SHP77 treated with DMSO at 0.1 percent for 48 hours (cell line): ENCODE measurements at regions not wholly inside any gene's neighbourhood (a gene's known extent, or its start where the extent isn't known, plus 50 kb on each side); places are given as distances from the start of the nearest gene placed in this dataset.

ENCODE experiments used
- DNase-seq: peaks from one replicate; lab custom pipeline; 2025; lab: John Stamatoyannopoulos, UW

- no peak for DNase-seq
Observed at GRCh38 chr9:79945495-79945894, 373.7 kb downstream of the TLE4 start.

- no peak for DNase-seq
Observed at GRCh38 chr9:79945016-79945415, 373.3 kb downstream of the TLE4 start.

DNA sequence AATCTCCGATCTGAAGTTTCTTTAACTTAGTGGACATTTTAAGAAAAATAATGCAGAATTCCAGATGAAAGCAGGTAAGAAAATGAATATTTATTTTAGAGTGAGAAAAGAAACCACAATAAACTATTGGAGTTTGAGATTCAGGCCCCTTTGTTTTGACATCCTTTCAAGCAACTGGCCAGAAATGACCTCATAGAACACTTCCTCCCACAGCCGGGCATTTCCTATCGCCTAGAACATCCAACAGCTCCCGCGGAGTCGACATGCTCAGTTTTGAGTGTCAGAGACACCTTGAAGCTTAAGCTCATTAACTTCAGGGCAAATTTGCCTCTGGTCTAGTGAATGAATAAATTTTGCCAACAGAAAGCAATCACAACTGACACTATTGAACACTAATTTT lies 369.2 kb downstream of the TLE4 start:
- no peak for DNase-seq

- DNase-seq: no peak
Observed at GRCh38 chr9:79939819-79940218, 368.1 kb downstream of the TLE4 start.

- no peak for DNase-seq
Observed at GRCh38 chr9:79936336-79936735, 364.6 kb downstream of the TLE4 start.

DNA sequence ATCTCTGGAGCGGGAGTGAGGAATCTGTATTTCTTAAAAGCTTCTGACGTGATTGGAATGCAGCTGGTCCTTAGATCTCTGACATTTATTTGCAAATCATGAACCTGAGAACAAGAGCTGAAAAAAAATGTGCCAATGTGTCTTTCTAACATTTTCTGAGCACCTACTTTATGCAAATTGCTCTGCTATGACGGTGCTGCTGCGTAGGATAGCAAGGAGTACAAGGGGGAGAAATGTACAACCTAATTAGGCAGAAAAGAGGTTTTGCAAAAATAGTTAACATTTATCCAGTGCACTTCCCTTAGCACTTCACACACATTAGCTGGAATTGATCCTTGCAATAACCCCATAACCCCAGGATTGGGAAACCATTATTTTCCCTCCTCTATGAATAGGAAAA lies 357.5 kb downstream of the TLE4 start:
- no peak for DNase-seq

DNA sequence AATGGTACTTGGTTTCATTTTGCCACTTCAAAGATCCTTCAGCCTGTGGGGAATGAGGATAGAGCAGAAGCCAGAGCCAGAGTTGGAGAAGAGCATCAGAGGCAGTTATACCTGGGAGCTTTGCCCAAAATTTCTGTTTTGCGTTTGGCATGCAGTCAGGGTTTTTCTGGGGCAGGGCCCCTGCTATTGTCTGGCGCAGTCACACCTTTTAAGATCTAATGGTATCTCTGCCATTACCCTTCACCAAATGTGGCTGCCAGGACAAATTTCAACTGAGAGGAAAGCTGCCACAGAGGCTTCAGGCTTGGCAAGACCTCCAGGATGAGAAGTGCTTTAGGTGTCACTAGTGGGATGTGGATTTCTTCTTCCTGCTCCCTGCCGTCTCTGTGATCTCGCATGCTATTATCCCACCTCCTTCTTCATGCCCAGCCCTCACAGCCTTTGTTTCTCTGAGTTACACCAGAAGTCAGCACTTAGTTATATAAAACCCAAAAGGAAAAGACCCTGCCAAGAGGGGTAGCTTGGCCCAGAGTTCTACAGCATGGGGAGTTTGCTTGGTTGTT lies 357.0 kb downstream of the TLE4 start:
- DNase-seq: no peak

DNA sequence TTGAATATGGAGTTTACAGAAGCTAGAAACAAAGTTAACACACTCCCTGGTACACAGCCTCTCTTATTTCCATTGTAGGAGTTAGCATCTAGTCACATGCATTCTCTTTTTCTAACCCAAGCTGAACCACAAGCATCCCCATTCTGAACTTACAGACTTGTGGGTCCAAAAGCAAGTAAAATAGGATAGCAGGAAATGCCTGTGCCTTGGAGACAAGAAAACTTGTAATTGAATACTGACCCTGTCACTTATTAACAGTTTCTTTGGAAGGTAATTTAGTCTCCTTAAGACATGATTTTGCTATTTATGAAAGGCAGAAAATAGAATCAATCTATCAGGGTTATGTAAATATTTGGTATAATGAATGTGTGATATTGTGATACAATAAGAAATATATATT lies 353.6 kb downstream of the TLE4 start:
- DNase-seq: no peak

DNA sequence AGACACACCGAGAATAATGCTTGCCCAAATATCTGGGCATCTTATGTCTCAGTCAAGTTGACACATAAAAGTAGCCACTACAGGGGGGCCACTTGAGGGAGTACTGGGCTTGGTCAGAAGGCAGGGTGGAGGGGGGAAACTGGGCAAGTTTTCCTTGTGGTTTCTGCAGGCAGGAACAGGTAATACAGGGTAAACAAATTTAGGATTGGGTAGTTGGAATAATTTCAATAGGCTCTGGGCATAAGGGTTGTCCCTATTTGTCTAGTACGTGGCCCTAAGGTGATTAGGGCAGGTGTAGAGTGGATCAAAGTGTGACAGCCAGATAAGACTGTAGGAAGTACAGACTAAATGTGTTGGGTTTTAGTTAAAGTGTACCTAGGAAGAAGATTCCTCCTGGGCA lies 353.1 kb downstream of the TLE4 start:
- DNase-seq: no peak

GRCh38 chr9:79917421-79917820 lies 345.7 kb downstream of the TLE4 start:
- no peak for DNase-seq

DNA sequence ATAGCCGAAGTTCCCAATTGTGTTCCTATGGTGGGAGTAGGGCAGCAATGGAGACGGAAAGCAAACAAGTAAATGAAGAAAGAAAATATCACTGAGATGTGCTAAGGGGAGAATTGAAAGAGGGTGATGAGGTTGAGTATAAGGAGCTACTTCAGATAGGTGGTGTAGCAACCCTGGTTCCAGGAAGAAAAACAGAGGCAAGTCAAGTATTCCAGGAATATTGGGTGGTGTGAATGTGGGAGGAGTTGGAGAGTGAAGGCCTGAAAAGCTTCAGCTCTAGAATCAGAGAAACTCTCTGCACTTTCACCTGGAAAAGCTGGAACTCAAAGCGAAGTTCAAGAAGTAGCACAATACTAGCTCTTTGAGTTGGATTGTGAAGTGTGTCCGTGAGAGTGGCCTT lies 342.1 kb downstream of the TLE4 start:
- DNase-seq: no peak

GRCh38 chr9:79912318-79913070 lies 340.7 kb downstream of the TLE4 start:
- no peak for DNase-seq

GRCh38 chr9:79911724-79912123 lies 340.0 kb downstream of the TLE4 start:
- DNase-seq: no peak

DNA sequence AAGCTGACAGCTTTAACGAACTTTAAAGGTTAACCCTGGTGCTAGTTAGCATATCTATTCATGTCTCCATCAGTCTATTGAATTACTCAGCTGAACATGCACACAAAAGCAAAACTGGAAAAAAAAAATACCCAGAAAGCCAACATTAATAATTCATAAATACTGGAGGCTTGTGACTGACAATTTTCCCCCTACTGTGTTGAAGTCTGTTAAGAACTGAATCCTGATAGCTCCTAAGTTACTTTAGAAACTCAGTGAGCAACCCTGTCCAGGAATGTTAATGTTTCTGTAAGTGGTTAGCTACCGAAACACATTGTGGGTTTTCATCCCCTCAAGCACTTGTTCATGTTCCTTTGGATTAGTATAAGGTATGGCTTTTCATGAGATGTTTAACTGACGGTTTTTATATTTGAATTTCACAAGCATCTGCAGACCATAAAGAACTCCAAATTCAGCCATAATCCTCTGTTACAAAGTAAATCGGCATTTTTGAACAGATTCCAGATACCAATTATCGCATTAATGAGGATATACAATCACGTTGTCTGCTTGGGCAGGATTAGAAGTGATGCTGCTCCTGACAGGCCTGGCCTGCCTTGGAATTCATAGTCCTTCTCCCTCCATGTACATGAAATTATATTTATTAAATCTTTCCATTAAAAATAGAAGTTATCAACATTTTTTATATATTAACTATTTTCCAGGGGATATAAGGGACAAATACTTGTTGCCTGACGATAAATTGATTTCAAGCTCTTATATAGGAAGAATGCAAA lies 331.2 kb downstream of the TLE4 start:
- DNase-seq: no peak

GRCh38 chr9:79900754-79901153 lies 329.0 kb downstream of the TLE4 start:
- no peak for DNase-seq

DNA sequence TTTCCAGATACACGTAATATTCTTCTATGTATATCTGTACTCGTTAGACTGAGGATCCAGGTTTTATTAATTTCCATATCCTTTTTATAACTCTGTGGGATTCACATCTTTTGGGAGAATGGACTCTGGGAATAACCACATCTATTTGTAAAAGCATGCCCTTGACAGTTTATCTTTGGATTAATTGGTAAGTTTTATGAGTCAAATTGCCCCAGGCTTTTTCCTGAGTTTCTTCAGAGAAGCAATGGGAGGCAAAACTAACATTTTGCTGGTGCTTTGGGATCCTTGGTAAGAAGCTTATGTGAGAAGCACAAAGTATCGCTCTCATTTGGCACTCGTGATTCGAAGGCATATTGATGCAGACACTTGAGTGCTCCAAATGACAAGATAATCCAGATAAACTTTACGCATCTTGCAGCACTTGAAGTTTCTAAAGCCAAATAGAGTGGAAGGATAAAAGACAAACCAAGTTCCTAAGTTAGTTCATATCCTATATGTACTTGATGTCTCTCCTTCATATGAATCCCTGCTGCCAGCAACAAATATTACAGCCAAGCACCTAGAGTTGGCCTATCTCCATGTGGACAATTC lies 324.7 kb downstream of the TLE4 start:
- DNase-seq: no peak

- no peak for DNase-seq
Observed at GRCh38 chr9:79895232-79895631, 323.5 kb downstream of the TLE4 start.

GRCh38 chr9:79889369-79889768 lies 317.6 kb downstream of the TLE4 start:
- no peak for DNase-seq

GRCh38 chr9:79885093-79885857 lies 313.5 kb downstream of the TLE4 start:
- DNase-seq: no peak

DNA sequence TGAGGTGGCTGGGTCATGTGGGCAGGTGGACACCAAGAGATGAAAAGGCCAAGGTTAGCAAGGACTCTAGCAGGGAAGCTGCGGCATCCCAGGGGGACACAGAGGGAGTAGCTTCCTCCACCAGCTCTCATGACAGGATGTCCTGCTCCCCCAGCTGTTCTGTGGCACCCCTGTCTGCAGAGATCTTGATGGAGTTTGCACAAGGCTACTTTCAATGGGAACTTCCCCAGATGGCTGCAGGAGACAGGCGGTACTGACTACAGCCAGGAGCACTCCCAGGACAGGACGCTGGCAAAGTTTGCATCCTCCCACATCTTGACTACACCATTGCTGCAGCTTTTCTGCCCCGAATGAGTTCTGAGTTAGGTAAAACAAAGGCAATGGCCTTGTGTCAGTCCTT lies 312.8 kb downstream of the TLE4 start:
- no peak for DNase-seq

DNA sequence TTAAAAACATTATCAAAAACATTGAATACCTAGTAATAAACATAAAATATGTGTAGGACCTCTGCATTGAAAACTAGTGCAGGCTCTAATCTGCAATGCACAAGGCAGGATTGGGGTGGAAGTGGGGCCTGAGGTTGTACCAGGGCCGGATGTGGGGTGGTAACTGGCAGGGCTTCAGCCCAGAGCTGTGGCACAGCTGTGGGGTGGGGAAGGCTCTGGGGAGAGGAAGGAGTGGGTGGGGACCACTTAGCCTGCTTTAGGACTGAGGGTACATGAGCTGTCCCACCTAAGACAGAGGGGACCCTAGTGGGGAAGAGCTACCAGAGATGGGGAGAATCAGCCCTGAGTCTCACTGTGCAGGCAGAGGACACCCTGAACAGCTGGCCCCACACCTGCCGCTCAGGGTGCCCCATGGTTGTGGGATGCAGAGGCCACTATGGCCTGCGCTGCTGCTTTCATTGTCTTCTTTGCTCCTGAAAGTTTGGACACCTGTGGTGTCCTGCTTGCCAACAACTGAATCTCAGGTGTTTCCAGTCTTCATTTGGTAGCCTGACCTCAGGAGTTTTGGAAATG lies 311.4 kb downstream of the TLE4 start:
- no peak for DNase-seq

DNA sequence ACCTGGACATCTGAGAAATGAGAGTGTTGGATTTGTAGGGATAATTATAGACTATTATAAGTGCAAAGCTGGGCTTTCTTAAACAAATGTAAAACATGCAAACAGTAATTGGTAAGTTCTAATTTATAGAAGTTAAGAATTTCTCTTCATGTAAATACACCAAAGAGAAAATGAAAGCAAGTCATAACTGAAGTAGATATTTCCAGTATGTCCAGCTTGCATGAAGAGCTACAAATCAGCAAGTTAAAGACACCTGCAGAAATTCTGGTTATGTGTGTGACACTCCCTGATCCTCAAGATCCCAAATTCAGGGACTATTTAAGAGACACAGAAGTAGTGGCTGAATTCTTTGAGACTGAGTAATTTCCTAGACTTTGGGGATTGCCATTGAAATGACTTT lies 308.9 kb downstream of the TLE4 start:
- DNase-seq: no peak
